OCI-LY1 (cell line): ENCODE measurements at regions not wholly inside any gene's neighbourhood (a gene's known extent, or its start where the extent isn't known, plus 50 kb on each side); places are given as distances from the start of the nearest gene placed in this dataset.
"Not testable (repeated sequence)": the region's sequence is repeated elsewhere in the genome, so short reads cannot be mapped to it uniquely, and the experiment has no call there.

Experiments used
- H2AFZ ChIP-seq: fragments of 200-600 bp; sonication (generic), shearing (Covaris generic); 2 replicates; pipeline ENCODE4 v1.6.0; 2014; ENCODE audit warnings: antibody characterized with exemption, mild to moderate bottlenecking, low read length
- H3F3A ChIP-seq: fragments of 200-600 bp; sonication (generic), shearing (Covaris generic); 2 replicates; pipeline ENCODE4 v1.6.0; 2014; ENCODE audit warnings: mild to moderate bottlenecking, antibody characterized with exemption, low read length, moderate library complexity; ENCODE audit not compliant: insufficient read depth
- H3K27ac ChIP-seq: fragments of 200-600 bp; sonication (generic); 2 replicates; pipeline ENCODE4 v1.5.1; 2014; ENCODE audit warnings: low read length, mixed run types, mild to moderate bottlenecking, low read depth; ENCODE audit not compliant: poor library complexity, severe bottlenecking
- H3K27me3 ChIP-seq: fragments of 200-600 bp; sonication (generic); 2 replicates; pipeline ENCODE4 v1.6.0; 2014; ENCODE audit warnings: antibody characterized with exemption, mild to moderate bottlenecking, low read length, moderate library complexity; ENCODE audit not compliant: insufficient read depth
- H3K36me3 ChIP-seq: fragments of 200-600 bp; sonication (generic); 2 replicates; pipeline ENCODE4 v1.6.1; 2014; ENCODE audit warnings: mild to moderate bottlenecking, antibody characterized with exemption, low read length, moderate library complexity, mixed read lengths; ENCODE audit not compliant: insufficient read depth
- H3K4me1 ChIP-seq: fragments of 200-600 bp; sonication (generic); 2 replicates; pipeline ENCODE4 v1.5.1; 2014; ENCODE audit warnings: mild to moderate bottlenecking, low read length, moderate library complexity; ENCODE audit not compliant: insufficient read depth, severe bottlenecking
- H3K4me2 ChIP-seq: fragments of 200-600 bp; sonication (generic), shearing (Covaris generic); 2 replicates; pipeline ENCODE4 v1.6.1; 2014; ENCODE audit warnings: low read length
- H3K4me3 ChIP-seq: fragments of 200-600 bp; sonication (generic); 2 replicates; pipeline ENCODE4 v1.5.1; 2014; ENCODE audit warnings: low read length, low read depth, mild to moderate bottlenecking, mixed read lengths; ENCODE audit not compliant: poor library complexity, severe bottlenecking
- H3K79me2 ChIP-seq: fragments of 200-600 bp; shearing (Covaris generic); 2 replicates; pipeline ENCODE4 v1.6.1; 2016; ENCODE audit warnings: mixed run types, low read length, mixed read lengths; ENCODE audit not compliant: insufficient read depth
- H3K9ac ChIP-seq: fragments of 200-600 bp; sonication (generic), shearing (Covaris generic); 2 replicates; pipeline ENCODE4 v1.6.1; 2014; ENCODE audit warnings: mild to moderate bottlenecking, low read length, mixed read lengths
- H3K9me2 ChIP-seq: fragments of 200-600 bp; sonication (generic), shearing (Covaris generic); 2 replicates; pipeline ENCODE4 v1.6.1; 2014; ENCODE audit warnings: low read depth, mild to moderate bottlenecking, low read length, mixed read lengths
- H3K9me3 ChIP-seq: fragments of 200-600 bp; shearing (Covaris generic); 2 replicates; pipeline ENCODE4 v1.6.1; 2014; ENCODE audit warnings: low read length, mixed read lengths
- H4K20me1 ChIP-seq: fragments of 200-600 bp; sonication (generic), shearing (Covaris generic); 2 replicates; pipeline ENCODE4 v1.6.0; 2016; ENCODE audit warnings: mild to moderate bottlenecking, low read length; ENCODE audit not compliant: insufficient read depth
- EZH2 ChIP-seq: fragments of 200-600 bp; sonication (generic), shearing (Covaris generic); IDR thresholded peaks from 2 replicates; pipeline ENCODE4 v1.8.0; 2017; ENCODE audit warnings: borderline replicate concordance, mixed run types, mild to moderate bottlenecking, antibody characterized with exemption, low read length, moderate library complexity, mixed read lengths
- TF ChIP-seq, protein P1 (sequence below): fragments of 200-600 bp; sonication (generic), shearing (Covaris generic); IDR thresholded peaks from 2 replicates; pipeline ENCODE4 v1.5.1; 2017; ENCODE audit warnings: mild to moderate bottlenecking, antibody characterized with exemption, low read length, moderate library complexity, mixed read lengths

GRCh38 chr19:57033576-57033975, 86.2 kb upstream of the USP29 start:
- H3K4me2 ChIP-seq = no peak overlapping the region
- no peaks in the 10 kb centered on the region for H3K27me3 ChIP-seq
- H3K9me2 ChIP-seq = no peaks in the 10 kb centered on the region
- H3F3A ChIP-seq = no peaks in the 10 kb centered on the region
- no peak overlapping the region for H3K9ac ChIP-seq
- TF ChIP-seq, protein P1, sequence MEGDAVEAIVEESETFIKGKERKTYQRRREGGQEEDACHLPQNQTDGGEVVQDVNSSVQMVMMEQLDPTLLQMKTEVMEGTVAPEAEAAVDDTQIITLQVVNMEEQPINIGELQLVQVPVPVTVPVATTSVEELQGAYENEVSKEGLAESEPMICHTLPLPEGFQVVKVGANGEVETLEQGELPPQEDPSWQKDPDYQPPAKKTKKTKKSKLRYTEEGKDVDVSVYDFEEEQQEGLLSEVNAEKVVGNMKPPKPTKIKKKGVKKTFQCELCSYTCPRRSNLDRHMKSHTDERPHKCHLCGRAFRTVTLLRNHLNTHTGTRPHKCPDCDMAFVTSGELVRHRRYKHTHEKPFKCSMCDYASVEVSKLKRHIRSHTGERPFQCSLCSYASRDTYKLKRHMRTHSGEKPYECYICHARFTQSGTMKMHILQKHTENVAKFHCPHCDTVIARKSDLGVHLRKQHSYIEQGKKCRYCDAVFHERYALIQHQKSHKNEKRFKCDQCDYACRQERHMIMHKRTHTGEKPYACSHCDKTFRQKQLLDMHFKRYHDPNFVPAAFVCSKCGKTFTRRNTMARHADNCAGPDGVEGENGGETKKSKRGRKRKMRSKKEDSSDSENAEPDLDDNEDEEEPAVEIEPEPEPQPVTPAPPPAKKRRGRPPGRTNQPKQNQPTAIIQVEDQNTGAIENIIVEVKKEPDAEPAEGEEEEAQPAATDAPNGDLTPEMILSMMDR = no peak
- no peak for TF ChIP-seq EZH2
- H4K20me1 ChIP-seq = no peaks in the 10 kb centered on the region
- no peak overlapping the region for H3K4me3 ChIP-seq
- no peak overlapping the region for H3K27ac ChIP-seq
- H3K79me2 ChIP-seq = no peaks in the 10 kb centered on the region
- no peaks in the 10 kb centered on the region for H3K36me3 ChIP-seq
- H3K4me1 ChIP-seq = no peaks in the 10 kb centered on the region
- H3K9me3 ChIP-seq = no peaks in the 10 kb centered on the region
- H2AFZ ChIP-seq = no peak overlapping the region

DNA sequence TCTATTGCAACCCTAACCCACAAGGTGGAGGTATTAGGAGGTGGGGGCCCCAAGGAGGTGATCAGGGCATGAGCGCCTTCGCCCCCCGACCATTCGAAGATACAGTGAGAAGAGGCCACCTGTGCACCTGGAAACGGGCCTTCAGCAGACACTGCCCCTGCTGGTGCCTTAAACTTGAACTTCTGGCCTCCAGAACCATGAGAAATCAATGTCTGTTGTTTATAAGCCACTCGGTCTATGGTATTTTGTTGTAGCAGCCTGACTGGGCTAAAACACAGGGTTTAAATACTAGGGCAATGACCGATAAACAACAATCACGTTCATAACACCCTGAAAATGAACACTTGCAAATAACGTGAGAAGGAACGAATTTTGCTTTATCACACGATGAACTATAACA, 85.2 kb upstream of the USP29 start:
- Histone ChIP-seq H3K9ac (no peak overlapping the region), H3K27ac (no peak overlapping the region), H3K79me2 (no peaks in the 10 kb centered on the region), H4K20me1 (no peaks in the 10 kb centered on the region), H3K4me2 (no peak overlapping the region), H3K27me3 (no peaks in the 10 kb centered on the region), H3K9me2 (no peaks in the 10 kb centered on the region), H2AFZ (no peak overlapping the region), H3K36me3 (no peaks in the 10 kb centered on the region), H3K9me3 (no peaks in the 10 kb centered on the region), H3F3A (no peaks in the 10 kb centered on the region), H3K4me1 (no peaks in the 10 kb centered on the region), H3K4me3 (no peak overlapping the region)
- TF ChIP-seq, protein P1 = no peak
- TF ChIP-seq EZH2 = no peak

- not testable (repeated sequence) for H4K20me1 ChIP-seq, H3K27me3 ChIP-seq, H2AFZ ChIP-seq, H3K9me3 ChIP-seq, H3K4me1 ChIP-seq, H3K27ac ChIP-seq, H3K36me3 ChIP-seq, H3K4me3 ChIP-seq, H3K79me2 ChIP-seq, H3K4me2 ChIP-seq, H3F3A ChIP-seq, H3K9me2 ChIP-seq, H3K9ac ChIP-seq
Observed at GRCh38 chr19:57035740-57036139, 84.0 kb upstream of the USP29 start.

DNA sequence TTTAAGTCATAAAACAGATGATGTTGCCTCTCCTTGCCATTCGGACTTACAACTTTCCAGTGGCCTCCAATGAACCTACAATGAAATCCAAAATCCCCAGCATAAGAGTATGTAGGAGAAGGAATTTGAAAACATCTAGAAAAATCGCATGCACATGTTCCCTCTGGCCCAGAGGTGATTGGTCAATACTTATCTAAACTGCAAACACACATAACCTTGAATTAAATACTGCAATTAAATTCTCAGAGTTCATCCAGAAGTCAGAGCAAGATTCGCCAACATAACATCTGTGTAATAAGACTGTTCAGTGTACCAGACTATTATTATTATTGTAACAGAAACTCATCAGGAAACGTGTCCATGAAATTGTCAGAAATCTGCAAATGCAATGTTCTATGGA, 82.2 kb upstream of the USP29 start:
- no peaks in the 10 kb centered on the region for H3K36me3 ChIP-seq
- H4K20me1 ChIP-seq = no peaks in the 10 kb centered on the region
- no peaks in the 10 kb centered on the region for H3K9me3 ChIP-seq
- H3K27me3 ChIP-seq = no peaks in the 10 kb centered on the region
- no peak overlapping the region for H3K4me3 ChIP-seq
- no peaks in the 10 kb centered on the region for H3F3A ChIP-seq
- H2AFZ ChIP-seq = no peak overlapping the region
- no peak overlapping the region for H3K27ac ChIP-seq
- no peaks in the 10 kb centered on the region for H3K79me2 ChIP-seq
- no peak for TF ChIP-seq EZH2
- TF ChIP-seq, protein P1 = no peak
- no peak overlapping the region for H3K4me2 ChIP-seq
- no peak overlapping the region for H3K9ac ChIP-seq
- no peaks in the 10 kb centered on the region for H3K4me1 ChIP-seq
- H3K9me2 ChIP-seq = no peaks in the 10 kb centered on the region
